ENCODE measurements at regions not wholly inside any gene's neighbourhood (a gene's known extent, or its start where the extent isn't known, plus 50 kb on each side); places are given as distances from the start of the nearest gene placed in this dataset.
"Not testable (repeated sequence)": the region's sequence is repeated elsewhere in the genome, so short reads cannot be mapped to it uniquely, and the experiment has no call there.

GRCh38 chr12:32022387-32022786 is 63.2 kb downstream of the RESF1 start:
- TF ChIP-seq, protein P1, sequence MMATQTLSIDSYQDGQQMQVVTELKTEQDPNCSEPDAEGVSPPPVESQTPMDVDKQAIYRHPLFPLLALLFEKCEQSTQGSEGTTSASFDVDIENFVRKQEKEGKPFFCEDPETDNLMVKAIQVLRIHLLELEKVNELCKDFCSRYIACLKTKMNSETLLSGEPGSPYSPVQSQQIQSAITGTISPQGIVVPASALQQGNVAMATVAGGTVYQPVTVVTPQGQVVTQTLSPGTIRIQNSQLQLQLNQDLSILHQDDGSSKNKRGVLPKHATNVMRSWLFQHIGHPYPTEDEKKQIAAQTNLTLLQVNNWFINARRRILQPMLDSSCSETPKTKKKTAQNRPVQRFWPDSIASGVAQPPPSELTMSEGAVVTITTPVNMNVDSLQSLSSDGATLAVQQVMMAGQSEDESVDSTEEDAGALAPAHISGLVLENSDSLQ (IDR thresholded peaks at IDR 0.05): peak; percentile 14; the same call in 1 of the 2 replicates
- RAD21 ChIA-PET (ENCODE audit: unreplicated experiment): interaction anchor here (1.1 kb wide), 2 partner anchors 132 to 290 kb away, joined by 3 read pairs; no protein-coding TSS in a partner anchor

DNA sequence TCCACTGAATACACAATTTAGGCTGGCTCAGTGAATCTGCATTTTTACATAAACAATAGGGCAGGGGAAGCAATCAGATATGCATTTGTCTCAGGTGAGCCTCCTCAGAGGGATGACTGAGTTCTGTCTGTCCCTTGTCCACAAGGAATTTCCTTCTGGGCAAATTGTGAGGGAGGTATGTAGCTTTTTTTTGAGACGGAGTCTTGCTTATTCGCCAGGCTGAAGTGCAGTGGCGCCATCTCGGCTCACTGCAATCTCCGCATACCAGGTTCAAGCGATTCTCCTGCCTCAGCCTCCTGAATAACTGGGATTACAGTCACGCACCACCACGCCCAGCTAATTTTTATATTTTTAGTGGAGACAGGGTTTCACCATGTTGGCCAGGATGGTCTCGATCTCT is 64.6 kb downstream of the RESF1 start:
- H3K27ac ChIP-seq (ENCODE audit: control insufficient read depth, insufficient read depth); BruUV-seq (replicated peaks); intact Hi-C loops (cut with micrococcal nuclease; ENCODE audit: unreplicated experiment); H3K4me2 ChIP-seq (ENCODE audit: control insufficient read depth, insufficient read depth); H3K9me3 ChIP-seq (replicated peaks; ENCODE audit: control insufficient read depth, insufficient read depth, low read length); RAD21 ChIA-PET (ENCODE audit: unreplicated experiment); H3K36me3 ChIP-seq (ENCODE audit: control insufficient read depth in 2 of 2, insufficient read depth in 2 of 2, low read length in 1 of 2); H2AFZ ChIP-seq (ENCODE audit: control insufficient read depth, low read depth, low read length); H3K9ac ChIP-seq (ENCODE audit: control insufficient read depth, insufficient read depth, low read length); in situ Hi-C loops (cut with MboI); H3K79me2 ChIP-seq (ENCODE audit: control insufficient read depth, insufficient read depth, low read length); POLR2A ChIA-PET; DNase-seq (ENCODE audit: low read depth, low spot score); H3K4me1 ChIP-seq (ENCODE audit: control insufficient read depth, insufficient read depth, low read length); H4K20me1 ChIP-seq (ENCODE audit: control insufficient read depth, insufficient read depth); H3K4me3 ChIP-seq; H3K27me3 ChIP-seq (replicated peaks in 1 of 2; ENCODE audit: control insufficient read depth in 2 of 2, insufficient read depth in 2 of 2, low read length in 1 of 2); FAIRE-seq; ATAC-seq: not testable (repeated sequence)
- CTCF ChIA-PET: interaction anchor here (0.8 kb wide), 1 partner anchor 37 kb away, joined by 3 read pairs; no protein-coding TSS in a partner anchor
- SMC1A ChIA-PET (ENCODE audit: uncharacterized antibody, unreplicated experiment): interaction anchor here (1.0 kb wide), 2 partner anchors 9 to 10 kb away, joined by 3 read pairs; no protein-coding TSS in a partner anchor
- WGBS (ENCODE audit: insufficient coverage, insufficient replicate concordance, low lambda C conversion rate, missing lambda C conversion rate): 89% methylated on average over 8 of the region's 9 CpGs

More at GRCh38 chr12:32022387-32022786, 63.2 kb downstream of the RESF1 start:
- 77% methylated on average over 10 of the region's 10 CpGs for WGBS (ENCODE audit: insufficient coverage, insufficient replicate concordance, low lambda C conversion rate, missing lambda C conversion rate)
- H3K27ac ChIP-seq (ENCODE audit: control insufficient read depth, insufficient read depth); ATAC-seq; DNase-seq (ENCODE audit: low read depth, low spot score); in situ Hi-C loops (cut with MboI); H3K4me1 ChIP-seq (ENCODE audit: control insufficient read depth, insufficient read depth, low read length); CTCF ChIA-PET; H3K4me3 ChIP-seq; BruUV-seq (replicated peaks); H3K9ac ChIP-seq (ENCODE audit: control insufficient read depth, insufficient read depth, low read length); H3K27me3 ChIP-seq (replicated peaks in 1 of 2; ENCODE audit: control insufficient read depth in 2 of 2, insufficient read depth in 2 of 2, low read length in 1 of 2); FAIRE-seq; H3K36me3 ChIP-seq (ENCODE audit: control insufficient read depth in 2 of 2, insufficient read depth in 2 of 2, low read length in 1 of 2); H3K79me2 ChIP-seq (ENCODE audit: control insufficient read depth, insufficient read depth, low read length); H4K20me1 ChIP-seq (ENCODE audit: control insufficient read depth, insufficient read depth); H3K4me2 ChIP-seq (ENCODE audit: control insufficient read depth, insufficient read depth); intact Hi-C loops (cut with micrococcal nuclease; ENCODE audit: unreplicated experiment); H2AFZ ChIP-seq (ENCODE audit: control insufficient read depth, low read depth, low read length); H3K9me3 ChIP-seq (replicated peaks; ENCODE audit: control insufficient read depth, insufficient read depth, low read length): not testable (repeated sequence)
- ChIA-PET POLR2A (interaction anchor here (0.7 kb wide), 1 partner anchor 28 kb away, joined by 5 read pairs; no protein-coding TSS in a partner anchor), SMC1A (ENCODE audit: uncharacterized antibody, unreplicated experiment) (interaction anchor here (1.0 kb wide), 1 partner anchor 276 kb away, joined by 3 read pairs; no protein-coding TSS in a partner anchor)

All from GM12878 (cell line).